HuH-7 (cell line): ENCODE measurements at regions not wholly inside any gene's neighbourhood (a gene's known extent, or its start where the extent isn't known, plus 50 kb on each side); places are given as distances from the start of the nearest gene placed in this dataset.

ENCODE experiments used
- DNase-seq: peaks from one replicate; pipeline ENCODE4 v3.0.0; 2011; ENCODE audit warnings: low spot score

GRCh38 chr16:86683441-86684194 is 105.3 kb downstream of the FOXL1 start:
- no peak for DNase-seq

DNA sequence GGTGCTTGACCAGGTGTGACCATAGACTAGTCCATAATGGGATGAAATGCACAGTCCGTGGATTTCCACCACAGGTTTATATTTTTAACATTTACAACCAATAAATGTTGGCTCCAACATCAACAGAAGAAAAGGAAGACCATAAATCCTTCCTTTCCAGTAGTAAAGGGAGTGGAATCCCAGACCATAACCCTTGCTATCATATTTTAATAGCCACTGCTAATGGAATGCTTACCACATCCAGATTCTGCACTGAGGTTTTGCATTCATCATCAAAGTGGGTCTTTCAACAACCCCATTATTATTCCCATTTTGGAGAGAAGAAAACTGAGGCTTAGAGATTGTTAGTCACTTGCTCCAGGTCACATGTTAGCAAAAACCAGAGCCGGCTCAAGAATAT is 106.7 kb downstream of the FOXL1 start:
- no peak for DNase-seq

DNA sequence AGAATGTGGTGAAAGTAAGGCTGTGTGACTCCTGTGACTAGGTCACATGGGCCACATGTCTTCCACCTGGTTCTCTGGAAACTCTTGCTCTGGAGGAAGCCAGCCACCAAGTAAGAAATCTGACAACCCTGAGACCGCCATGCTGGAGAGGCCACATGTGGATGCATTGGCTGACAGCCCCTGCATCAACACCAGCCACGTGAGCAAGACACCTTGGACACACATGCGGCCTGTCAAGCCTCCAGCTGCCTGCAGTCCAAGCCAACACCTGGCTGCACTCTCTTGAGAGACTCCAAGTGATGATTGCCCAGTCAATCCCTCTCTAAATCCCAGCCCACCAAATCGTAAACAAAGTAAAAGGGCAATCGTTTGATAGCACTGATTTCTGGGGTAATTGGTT is 112.6 kb downstream of the FOXL1 start:
- no peak for DNase-seq

GRCh38 chr16:86692426-86692825 is 114.1 kb downstream of the FOXL1 start:
- no peak for DNase-seq

DNA sequence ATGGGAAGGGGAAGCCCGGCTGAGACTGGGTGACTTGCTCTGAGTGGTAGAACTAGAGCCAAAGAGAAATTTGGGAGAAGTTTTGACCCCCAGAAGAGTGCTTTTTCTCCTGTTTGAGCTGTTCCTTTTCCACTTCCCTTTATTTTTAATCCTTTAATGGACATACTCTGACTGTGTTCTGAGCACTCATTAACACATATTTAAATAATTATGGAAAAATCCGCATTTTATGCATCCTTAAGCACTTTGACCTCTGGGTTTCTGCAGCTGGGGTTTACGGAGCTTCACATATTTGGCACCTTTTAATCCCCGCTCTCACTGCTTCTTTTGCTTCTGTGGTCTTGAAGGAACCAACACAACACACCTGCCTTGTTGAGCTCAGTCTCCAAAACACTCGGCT is 114.7 kb downstream of the FOXL1 start:
- no peak for DNase-seq

DNA sequence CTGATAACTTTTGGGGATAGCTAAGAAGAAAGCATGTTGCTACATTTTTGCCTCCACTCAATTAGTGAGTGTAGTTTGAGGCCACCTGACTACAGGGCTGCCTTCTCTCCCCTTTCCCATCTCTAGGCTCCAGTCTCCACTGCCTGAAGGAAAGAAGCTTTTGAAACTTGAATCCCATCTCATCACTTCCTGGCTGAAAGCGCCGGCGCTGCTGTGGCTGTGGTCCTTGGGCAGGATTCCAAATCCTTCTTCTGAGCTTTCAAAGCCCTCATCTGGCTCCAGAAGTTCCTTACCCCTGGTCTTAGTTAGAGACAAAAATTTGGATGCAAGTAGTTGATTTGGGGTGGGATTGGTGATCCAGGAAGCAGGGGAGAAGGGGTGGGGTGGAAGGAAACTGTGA is 119.4 kb downstream of the FOXL1 start:
- no peak for DNase-seq

DNA sequence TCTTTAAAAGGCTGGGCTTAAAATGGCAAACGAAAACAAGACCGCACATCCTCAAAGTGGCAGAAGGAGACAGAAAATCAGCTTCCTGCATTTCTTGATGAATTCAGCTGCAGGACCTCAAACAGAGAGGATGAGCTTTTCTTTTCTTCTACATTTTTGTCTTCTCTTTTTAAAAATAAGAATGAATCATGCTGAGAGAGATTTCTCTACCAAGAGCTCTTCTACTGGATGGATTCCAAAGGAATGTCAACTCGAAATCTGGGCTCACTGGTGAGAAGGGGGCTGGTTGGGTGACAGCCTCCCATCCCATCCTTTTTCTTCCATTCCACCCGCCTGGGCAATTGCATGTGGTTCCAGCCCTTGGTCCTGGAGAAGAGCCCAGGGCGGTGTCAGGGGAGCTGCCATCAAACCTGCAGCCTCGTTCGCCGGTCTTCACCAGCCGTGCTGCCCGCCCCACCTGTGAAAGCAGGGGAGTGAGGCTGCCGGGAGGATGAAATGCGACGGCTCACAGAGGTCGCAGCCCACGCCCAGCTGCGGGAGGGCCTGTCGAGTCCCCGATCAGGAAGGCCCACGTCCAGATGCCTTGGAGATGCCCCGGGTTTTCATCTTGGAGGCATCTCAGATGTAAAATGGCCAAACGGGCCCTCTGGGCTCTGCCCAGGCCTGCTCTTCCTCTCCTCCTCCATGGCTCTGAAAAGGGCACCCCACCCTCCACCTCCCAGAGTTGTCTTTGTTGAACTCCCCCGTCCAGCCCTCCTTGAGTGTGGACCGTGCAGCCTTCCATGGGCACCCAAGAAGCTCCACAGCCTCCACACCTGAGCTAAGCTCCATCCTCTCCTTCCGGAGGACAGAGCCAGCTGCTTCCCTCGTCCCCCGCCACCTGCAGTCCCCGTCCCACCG is 121.9 kb downstream of the FOXL1 start:
- no peak for DNase-seq

DNA sequence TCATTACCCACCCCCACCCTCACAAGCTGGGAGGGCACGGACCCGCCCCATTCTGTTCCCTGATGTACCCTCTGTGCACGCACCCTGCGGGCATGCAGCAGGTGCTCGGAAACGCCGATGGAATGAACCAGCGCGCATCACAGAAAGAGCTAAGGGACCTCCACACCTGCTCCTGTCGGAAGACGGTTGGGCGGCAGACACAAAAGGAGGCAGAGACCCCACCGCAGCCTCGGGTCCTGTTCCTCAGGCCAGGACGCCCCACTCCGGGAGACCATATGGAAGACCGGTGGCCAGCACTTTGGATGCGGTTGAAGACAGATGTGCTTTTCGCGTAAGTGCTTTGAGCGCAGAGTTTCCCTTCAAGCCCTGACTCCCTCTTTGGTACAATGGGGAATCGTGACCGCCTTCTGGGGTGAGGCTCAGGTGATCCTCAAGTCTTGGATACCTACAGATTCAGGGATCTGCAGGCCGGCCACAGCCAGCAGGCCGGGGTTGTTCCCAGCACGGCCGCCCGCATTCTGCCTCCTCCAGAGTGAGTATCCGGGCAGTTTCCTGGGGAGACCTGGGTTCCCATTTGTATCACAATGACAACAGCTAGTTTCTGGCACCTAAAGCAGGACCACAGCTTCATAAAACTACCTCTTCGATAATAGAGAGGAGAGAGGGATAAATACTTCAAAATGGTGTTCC is 123.1 kb downstream of the FOXL1 start:
- no peak for DNase-seq

- DNase-seq = no peak
These were observed 124.7 kb downstream of the FOXL1 start for GRCh38 chr16:86702824-86703588.

DNA sequence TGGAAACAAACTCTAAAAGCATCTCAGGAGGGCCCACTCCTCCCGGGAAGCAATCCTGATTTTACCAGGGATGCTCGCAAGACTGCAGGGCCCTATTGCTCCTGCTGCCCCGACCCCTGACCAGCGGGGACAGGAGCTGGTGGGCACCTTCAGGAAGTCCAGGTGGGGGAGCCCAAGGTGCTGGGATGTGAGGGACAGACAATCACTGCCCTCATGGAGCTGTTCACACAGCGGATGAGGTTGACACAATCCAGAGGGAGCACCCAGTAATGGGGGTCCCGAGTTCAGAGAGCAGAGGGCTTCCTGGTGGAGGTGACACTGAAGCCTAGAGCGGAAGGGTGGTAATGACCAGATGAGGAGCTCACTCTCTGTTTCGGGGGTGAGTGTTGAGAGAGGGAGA is 126.2 kb downstream of the FOXL1 start:
- no peak for DNase-seq

- no peak for DNase-seq
These were observed 128.4 kb downstream of the FOXL1 start for GRCh38 chr16:86706726-86707125.

GRCh38 chr16:86707171-86707570 is 128.8 kb downstream of the FOXL1 start:
- no peak for DNase-seq

DNA sequence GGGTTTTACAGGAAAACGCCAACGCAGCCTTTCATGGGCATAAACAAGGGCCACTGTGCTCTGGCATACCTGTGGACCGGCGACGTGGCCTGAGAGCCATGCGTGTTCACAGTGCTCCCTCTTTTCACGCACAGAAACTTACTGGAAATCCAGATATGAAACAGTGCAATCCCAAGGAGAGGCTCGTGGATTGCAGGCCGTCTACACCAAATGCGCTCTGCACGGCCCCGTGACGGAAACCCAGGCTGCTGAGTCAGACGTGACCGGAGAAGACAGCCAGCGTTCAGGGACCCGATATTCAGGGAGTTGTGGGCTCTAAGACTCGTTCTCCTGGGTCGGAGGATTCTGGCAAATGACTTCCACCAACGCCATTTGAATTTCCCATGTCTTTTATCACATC is 129.2 kb downstream of the FOXL1 start:
- no peak for DNase-seq

- no peak for DNase-seq
These were observed 130.1 kb downstream of the FOXL1 start for GRCh38 chr16:86708431-86708830.

DNA sequence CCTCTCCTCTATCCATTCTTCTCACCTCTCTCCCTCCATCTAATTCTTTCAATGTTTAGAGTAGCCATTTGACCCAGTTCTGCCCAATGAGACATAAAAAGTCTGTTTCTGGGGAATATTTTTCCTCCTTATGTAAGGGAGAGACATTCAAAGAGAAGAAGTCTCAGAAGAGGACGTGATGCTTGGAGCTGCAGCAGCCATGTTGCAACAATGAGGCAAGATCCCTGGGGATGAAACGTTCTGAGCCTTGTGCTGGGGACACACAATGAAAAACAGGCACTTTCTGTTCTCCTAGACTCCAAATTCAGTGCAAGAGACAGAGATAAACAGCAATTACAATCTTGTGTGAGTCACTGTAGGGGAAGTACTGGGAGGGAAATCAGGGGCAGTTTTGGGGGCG is 130.8 kb downstream of the FOXL1 start:
- no peak for DNase-seq

DNA sequence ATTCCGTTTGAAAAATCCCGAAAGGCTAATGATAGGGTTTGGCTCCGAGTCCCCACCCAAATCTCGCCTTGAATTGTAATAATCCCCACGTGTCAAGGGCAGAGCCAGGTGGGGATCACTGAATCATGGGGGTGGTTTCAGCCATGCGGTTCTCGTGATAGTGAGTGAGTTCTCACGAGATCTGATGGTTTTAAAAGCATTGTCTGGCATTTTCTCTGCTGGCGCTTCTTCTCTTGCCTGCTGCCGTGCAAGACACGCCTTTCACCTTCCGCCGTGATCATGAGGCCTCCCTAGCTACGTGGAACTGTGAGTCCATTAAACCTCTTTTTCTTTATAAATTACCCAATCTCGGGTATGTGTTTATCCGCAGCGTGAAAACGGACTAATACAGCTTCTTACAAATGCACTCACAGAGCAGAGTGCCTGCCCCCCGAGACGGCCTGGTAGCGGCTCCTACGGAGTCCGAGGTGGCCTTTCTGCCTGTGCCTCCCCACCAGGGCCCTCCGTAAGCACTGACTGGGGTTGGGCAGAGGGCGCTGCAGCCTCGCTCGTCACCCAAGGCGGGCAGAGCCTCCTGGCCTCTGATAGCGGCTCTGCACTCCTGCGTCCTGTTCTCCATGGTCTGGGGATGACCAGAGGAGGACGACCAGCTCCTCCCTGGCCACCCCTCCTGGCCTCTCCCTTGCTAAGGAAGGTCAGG is 131.7 kb downstream of the FOXL1 start:
- no peak for DNase-seq

DNA sequence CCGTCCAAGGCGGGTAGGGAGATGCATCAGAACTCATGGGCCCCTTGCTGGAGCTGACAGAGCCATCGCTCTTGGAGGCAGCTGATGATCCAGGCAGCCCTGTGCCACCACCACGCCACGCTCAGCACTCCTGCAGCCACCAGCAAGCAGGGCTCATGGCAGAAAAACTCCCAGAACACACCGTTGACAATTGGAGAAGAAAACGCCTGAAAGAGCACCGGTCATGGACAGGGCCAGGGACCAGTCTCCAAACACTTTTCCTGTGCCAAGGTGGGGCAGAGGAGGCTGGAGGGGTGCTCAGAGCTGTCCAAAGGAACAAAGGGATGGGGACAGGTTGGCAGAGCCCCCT is 132.2 kb downstream of the FOXL1 start:
- DNase-seq = no peak

GRCh38 chr16:86712158-86713009 is 134.0 kb downstream of the FOXL1 start:
- no peak for DNase-seq

DNA sequence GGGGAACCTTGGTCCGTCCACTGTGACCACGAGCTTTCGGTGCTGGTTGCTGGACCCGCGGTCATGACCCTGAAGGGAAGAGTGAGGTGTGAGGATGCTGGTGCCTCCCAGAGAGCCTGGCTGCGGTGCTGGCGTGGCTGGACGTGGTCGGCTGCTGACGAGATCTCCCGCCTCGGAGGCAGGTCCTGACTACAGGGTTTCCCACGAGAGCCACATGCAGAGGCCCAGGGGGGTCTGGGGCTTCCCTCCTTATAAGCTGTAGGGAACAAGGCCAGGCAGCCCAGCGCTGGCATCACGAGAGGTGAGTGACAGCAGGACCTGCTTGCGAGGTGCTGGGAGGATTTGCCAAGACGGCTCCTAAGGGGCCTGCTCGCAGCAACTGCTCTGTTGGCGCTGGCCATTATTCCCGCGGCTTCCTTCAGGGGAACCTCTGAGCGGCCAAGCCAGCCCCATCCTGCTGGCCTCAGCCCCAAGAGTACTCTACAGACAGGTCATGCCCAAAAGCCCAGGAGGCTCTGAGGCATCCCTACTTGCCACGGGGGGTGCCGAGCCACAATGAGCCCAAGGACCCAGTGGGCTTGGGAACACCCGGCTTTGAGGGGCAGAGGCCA is 134.8 kb downstream of the FOXL1 start:
- no peak for DNase-seq

DNA sequence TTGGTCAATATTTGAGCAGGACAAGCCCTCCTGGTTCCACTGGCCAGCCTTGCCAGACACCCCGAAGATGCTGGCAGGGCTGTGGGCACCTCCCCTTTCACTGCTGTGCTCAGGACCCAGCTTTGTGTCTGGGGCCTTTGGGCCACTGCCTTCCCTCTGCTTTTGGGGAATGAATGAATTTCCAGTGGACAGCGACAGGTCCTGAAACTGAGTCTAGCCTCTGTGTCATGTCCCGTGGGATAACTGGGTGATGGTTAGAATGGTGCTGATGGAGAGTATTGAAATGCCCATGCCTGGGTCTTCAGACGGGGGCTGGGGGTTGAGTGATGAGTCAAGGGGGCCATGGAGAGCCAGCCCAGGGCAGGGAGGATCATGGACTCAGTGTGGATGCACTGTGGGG is 135.8 kb downstream of the FOXL1 start:
- DNase-seq = no peak
